GM18511 (cell line): ENCODE measurements at regions not wholly inside any gene's neighbourhood (a gene's known extent, or its start where the extent isn't known, plus 50 kb on each side); places are given as distances from the start of the nearest gene placed in this dataset.
"Not testable (repeated sequence)": the region's sequence is repeated elsewhere in the genome, so short reads cannot be mapped to it uniquely, and the experiment has no call there.

Source experiments
- ATAC-seq: cut with Tn5 transposase; IDR thresholded peaks from one replicate; pipeline ENCODE4 v1.9.1; 2021; ENCODE audit warnings: mild to moderate bottlenecking, moderate library complexity; ENCODE audit not compliant: unreplicated experiment

DNA sequence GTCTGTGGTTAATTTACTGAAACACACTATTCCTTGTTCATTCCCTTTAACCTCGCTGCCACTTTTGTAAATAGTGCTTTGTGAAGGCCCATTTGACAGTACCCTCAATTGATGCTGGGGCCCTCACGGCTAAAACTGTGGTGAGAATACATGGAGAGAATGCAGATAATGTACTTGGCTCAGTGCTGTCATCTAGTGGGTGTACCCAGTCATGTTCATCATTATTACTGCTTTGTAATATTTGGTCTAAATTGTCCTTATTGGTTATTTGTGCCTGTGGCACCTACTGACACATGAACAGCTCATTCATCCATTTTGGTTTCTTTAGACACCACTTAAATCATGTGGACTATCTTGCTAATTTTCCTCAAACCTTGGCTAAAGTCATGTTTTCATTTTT is 543.6 kb downstream of the EDEM1 start:
- ATAC-seq: peak; percentile 41

DNA sequence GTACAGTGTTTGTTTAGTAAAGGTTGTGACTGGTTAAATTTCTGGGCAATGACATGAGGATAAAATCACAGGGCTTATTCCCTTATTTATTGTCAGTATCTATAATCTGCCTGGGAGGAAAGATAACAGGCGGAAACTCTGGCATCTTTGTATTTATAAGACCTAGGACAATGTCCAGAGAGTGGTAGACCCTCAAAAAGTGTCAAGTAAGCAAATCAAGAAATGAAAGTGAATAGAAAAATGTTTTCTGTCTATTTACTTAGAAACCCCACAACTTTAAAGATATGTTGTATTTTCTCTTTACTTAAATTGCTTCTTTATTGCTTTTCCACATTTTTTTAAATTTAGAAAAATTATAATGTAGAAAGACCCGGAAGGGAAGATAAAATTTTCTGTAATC is 544.6 kb downstream of the EDEM1 start:
- ATAC-seq: no peak

DNA sequence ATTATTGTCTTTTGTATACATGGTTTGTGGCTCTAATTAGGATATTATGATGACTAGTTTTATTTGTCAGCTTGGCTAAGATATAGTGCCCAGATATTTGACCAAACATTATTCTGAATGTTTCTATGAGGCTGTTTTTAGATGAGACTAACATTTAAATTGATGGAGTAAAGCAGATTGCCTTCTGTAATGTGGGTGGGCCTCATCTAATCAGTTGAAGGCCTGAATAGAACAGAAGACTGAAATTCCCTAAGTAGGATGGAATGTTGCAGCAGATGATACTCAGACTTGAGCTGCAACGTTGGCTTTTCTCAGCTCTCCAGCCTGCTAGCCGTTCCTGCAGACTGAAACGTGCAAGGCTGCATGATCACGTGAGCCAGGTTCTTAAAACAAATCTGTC is 546.5 kb downstream of the EDEM1 start:
- ATAC-seq: no peak

GRCh38 chr3:5735896-5736295 is 548.4 kb downstream of the EDEM1 start:
- ATAC-seq: no peak

DNA sequence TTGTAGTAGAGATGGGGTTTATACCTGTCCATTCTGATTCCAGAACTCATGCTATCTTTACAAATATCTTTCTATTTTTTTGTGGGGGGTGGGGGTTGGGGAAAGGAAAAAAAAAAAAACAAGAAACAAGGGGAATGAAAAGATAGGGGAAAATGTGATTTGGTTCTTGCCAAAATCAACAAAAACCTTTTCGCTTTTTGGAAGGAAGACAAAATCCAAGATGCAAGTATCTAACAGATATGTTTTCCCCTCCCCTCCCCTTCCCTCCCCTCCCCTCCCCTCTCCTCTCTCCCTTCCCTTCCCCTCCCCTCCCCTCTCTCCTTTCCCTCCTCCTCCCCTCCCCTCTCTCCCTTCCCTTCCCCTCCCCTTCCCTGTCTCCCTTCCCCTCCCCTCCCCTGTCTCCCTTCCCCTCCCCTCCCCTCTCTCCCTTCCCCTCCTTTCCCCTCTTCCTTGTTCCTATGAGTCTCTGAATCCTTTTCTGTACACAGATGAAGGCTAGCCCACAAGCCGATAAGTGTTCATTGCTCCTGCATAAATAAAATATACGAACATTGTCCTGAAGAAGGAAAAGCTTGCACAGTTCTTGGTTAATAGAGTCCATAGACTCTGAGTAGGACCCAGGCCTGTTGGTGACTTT is 551.9 kb downstream of the EDEM1 start:
- no peak for ATAC-seq

DNA sequence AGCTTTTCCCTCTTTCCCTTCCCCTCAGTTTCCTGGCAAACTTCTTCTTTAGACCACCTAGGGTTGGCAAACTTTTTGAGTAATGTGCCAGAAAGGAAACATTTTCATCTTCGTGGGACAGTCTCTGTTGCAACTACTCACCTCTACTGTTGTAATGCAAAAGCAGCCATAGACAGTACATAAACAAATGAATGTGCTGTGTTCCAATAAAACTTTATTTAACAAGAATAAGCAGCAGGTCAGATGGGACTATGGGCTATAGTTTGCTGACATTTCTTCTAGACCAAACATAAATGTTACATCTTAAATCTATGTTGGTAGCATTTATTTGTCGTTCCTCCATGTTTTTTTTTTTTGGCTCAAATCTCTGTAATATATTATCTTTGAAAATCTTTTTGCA is 552.4 kb downstream of the EDEM1 start:
- ATAC-seq: no peak

DNA sequence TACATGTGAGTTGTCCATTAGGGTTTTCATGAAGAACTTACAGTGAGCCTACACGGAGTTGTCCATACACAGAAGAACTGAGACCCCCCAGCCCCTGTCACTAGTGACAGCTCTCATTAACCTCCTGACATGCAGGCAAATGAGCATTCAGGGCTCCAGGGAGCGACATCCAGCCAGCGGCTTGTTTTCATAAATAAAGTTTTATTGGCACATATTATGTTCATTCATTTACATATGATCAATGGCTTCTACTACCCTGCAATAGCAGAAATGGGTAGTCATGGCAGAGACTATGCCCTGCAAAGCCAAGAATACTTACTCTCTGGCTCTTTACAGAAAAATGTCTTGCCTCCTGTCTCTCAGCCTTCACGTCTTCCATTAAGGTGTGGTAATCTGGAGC is 553.5 kb downstream of the EDEM1 start:
- ATAC-seq: no peak

GRCh38 chr3:5750091-5750490 is 562.6 kb downstream of the EDEM1 start:
- no peak for ATAC-seq

DNA sequence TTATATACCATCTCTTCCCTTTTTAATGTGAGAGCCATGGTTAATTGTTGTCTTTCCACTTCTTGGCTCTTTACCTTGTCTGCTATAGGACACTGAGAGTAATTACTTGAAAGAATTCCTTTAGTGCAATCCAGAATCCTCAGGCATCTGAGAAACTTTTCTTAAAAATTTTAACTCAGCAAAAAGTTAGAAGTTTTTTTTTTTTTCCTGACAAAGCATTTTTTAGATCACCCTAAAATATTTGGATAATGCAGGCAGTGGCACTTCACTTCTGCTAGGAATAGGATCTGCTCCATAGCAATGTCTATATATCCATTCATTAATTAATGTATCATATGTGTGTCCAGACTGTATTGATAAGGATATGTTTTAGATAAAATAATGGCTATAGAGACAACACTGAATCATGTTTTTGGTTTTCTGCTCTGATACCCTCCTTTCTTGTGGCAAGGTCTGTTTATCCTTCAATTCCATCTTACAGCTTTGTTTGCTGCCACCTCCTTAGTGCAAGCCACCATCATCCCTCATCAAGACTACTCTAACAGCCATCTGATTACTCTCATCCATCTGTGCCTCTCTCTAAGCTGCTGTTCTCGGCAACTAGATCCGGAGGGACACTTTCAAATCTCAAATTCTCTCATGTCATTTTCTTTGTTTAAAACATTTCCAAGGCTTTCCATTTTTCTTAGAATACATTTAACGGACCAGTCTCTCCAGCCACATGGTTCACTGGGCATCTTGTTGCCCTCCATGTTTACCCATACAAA is 563.5 kb downstream of the EDEM1 start:
- no peak for ATAC-seq

DNA sequence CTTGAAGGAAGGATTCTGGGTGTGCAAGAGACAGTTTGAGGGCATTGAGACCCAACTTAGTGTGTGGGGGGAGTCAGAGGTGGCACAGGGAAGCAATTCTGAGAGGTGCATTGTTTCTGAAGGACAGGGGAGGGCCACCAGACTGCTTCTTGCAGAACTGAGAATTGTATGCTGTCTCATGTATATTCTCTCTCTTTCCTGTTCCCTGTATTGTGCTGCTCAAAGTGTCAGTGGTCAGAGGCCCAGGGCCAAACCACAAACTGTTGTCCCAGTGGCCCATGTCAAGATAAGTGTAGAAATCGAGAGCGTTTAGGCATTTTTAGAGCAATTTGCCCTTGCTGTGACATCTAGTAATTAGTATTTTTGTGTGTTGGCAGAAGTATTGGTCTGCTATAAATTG is 567.1 kb downstream of the EDEM1 start:
- peak; percentile 81 for ATAC-seq

DNA sequence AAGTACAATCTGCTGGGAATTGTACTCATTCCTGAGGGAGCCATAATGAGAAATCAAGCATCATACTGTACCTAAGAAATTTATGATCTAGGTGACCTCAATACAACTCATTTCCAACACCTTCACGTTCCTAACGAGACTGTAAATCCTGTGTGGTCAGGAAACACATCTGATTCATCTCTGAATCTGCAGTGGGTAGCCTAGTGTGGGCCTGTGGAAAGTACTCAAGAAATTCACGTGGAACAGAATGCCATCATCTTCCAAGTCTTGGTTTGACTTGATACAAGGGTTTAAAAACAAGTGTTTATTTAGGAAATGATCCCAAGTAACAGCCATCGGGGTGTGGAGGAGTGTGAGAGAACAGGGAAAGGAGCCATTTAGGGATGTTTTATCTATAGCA is 568.9 kb downstream of the EDEM1 start:
- ATAC-seq: no peak

DNA sequence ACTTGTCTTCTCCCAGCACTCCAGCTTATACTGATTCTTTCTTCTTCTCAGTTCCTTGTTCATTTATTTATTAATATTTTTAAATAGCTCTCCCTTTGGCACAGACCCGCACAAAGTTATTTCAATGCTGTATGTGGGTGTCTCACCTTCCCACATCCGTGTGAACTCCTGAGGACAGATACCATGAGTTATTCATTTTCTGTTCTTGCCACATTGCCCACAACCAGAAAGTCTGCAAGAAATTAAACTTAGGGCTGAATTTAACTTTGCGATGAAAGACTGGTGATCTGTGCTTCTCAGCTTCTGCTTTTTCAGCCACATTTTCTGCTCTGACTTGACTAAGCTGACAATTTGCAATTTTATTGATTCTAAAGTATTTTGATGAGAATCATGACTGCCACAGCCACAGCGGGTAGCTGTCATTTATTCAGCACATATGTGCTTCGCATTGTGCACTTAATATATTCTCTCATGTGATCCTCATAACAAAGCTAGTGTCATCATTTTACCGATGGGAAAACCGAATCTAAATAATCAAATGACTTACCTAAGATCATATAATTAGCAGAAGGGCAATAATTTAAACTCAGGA is 569.8 kb downstream of the EDEM1 start:
- ATAC-seq: no peak

GRCh38 chr3:5758699-5759098 is 571.2 kb downstream of the EDEM1 start:
- no peak for ATAC-seq

GRCh38 chr3:5762506-5762905 is 575.0 kb downstream of the EDEM1 start:
- no peak for ATAC-seq

GRCh38 chr3:5766848-5767247 is 579.3 kb downstream of the EDEM1 start:
- no peak for ATAC-seq

DNA sequence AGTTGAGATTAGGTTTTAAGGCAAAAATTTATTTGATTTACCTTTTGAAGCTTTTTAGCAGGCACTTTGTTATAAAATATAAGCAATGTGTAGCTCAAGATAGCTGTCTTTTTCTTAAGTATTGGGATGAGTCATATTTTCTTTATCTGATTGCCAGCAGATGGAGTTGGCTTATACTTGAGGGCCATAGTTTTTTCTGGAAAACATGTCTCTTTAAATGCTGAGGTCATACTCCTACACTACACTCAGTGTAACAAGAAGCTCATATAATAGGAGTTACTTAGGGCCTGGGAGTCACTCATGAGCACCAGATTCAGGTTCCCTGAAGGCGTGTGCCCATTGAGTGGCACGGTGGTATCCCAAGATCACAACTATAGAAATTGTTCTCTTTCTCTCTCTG is 579.8 kb downstream of the EDEM1 start:
- no peak for ATAC-seq

GRCh38 chr3:5768281-5768945 is 580.9 kb downstream of the EDEM1 start:
- no peak for ATAC-seq

GRCh38 chr3:5769825-5770224 is 582.3 kb downstream of the EDEM1 start:
- no peak for ATAC-seq

- ATAC-seq: no peak
These were observed 586.8 kb downstream of the EDEM1 start for GRCh38 chr3:5774337-5774736.

GRCh38 chr3:5775100-5775499 is 587.6 kb downstream of the EDEM1 start:
- not testable (repeated sequence) for ATAC-seq

DNA sequence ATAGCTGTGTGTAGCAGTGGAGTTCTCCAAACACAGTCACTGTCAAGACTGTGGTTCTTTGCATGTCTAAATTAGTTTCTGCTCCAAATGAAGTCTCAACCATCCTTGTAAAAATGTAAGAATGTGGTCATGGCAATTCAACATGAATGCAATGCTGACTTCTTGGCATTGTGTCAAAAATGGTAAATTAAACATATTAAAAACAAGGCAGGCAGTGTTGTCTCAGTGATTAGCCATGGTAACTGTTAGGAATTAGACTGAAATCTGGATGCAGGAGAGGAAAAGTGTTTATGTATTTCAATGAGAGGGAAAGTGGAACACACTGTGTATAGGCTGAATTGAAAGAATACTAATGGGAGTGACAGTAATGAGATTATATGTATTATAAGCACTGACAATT is 597.2 kb downstream of the EDEM1 start:
- ATAC-seq: no peak
